ENCODE measurements at regions not wholly inside any gene's neighbourhood (a gene's known extent, or its start where the extent isn't known, plus 50 kb on each side); places are given as distances from the start of the nearest gene placed in this dataset.

- Mint-ChIP-seq H3K36me3 (ENCODE audit: low read depth) (no peaks in the 10 kb centered on the region), H3K4me1 (peaks cover 8% of the 10 kb centered on the region)
- peak; percentile 28 for DNase-seq (ENCODE audit: low spot score)
These were observed 177.3 kb upstream of the SPOPL start for GRCh38 chr2:138324068-138324771.

More at GRCh38 chr2:138324068-138324771, 177.3 kb upstream of the SPOPL start:
- Mint-ChIP-seq H3K27me3 (ENCODE audit: insufficient read depth, low read depth, poor library complexity) (no peaks in the 10 kb centered on the region), H3K4me3 (no peak overlapping the region), H3K9me3 (no peaks in the 10 kb centered on the region), H3K27ac (no peak overlapping the region)
- Histone ChIP-seq H3K27me3 (ENCODE audit: insufficient read depth) (no peaks in the 10 kb centered on the region), H4K20me1 (replicated peaks; ENCODE audit: insufficient read depth) (no peaks in the 10 kb centered on the region), H3K4me2 (no peak overlapping the region), H3K9me2 (ENCODE audit: insufficient read depth) (no peaks in the 10 kb centered on the region), H3K36me3 (ENCODE audit: insufficient read depth) (no peaks in the 10 kb centered on the region), H3K27ac (ENCODE audit: low read depth) (no peak overlapping the region), H3F3A (replicated peaks; ENCODE audit: low read depth) (no peaks in the 10 kb centered on the region), H3K4me1 (ENCODE audit: insufficient read depth) (peaks cover 7% of the 10 kb centered on the region; the same call in 1 of the 2 replicates), H3K79me2 (replicated peaks; ENCODE audit: insufficient read depth) (no peaks in the 10 kb centered on the region), H2AFZ (no peak overlapping the region), H3K4me3 (no peak overlapping the region)
- no peak for TF ChIP-seq POLR2AphosphoS5 (IDR thresholded peaks at IDR 0.05; ENCODE audit: low read depth)
- no peak for TF ChIP-seq REST (IDR thresholded peaks at IDR 0.05; ENCODE audit: unreplicated experiment)
- TF ChIP-seq EZH2phosphoT487 (IDR thresholded peaks at IDR 0.05; ENCODE audit: unreplicated experiment): no peak
- TF ChIP-seq CTCF (conservative IDR thresholded peaks at IDR 0.05; ENCODE audit: low read depth in 2 of 2): peak; percentile 31 to 51; a peak in 3 of 4 replicates
- peak; percentile 69 for ATAC-seq

All from GM23338 (cell line).